Immature natural killer cell (primary cell): ENCODE measurements at regions not wholly inside any gene's neighbourhood (a gene's known extent, or its start where the extent isn't known, plus 50 kb on each side); places are given as distances from the start of the nearest gene placed in this dataset.

ENCODE experiments used
- DNase-seq, 3 donors: peaks; one replicate each; pipeline ENCODE4 v3.0.0; 2022; ENCODE audit warnings: mixed read lengths in 1 of 3
- H3K27ac Mint-ChIP-seq, 6 donors: one replicate each; pipeline ENCODE4 v1.8.0; 2020; ENCODE audit warnings: mixed read lengths in 6 of 6, mild to moderate bottlenecking in 5 of 6, inconsistent platforms in 4 of 6, moderate library complexity in 3 of 6
- H3K27me3 Mint-ChIP-seq, 3 donors: one replicate each; pipeline ENCODE4 v1.8.0; 2020 to 2021; ENCODE audit warnings: low read depth in 3 of 3, mild to moderate bottlenecking in 3 of 3, mixed read lengths in 3 of 3, moderate library complexity in 3 of 3, inconsistent platforms in 1 of 3
- H3K36me3 Mint-ChIP-seq, 3 donors: one replicate each; pipeline ENCODE4 v1.8.0; 2020; ENCODE audit warnings: mixed read lengths in 3 of 3, inconsistent platforms in 2 of 3, mild to moderate bottlenecking in 2 of 3
- H3K4me1 Mint-ChIP-seq, 2 donors: one replicate each; pipeline ENCODE4 v1.8.0; 2020; ENCODE audit warnings: inconsistent platforms in 2 of 2, mild to moderate bottlenecking in 2 of 2, mixed read lengths in 2 of 2, moderate library complexity in 1 of 2
- H3K4me3 Mint-ChIP-seq, 5 donors: one replicate each; pipeline ENCODE4 v1.8.0; 2020; ENCODE audit warnings: mild to moderate bottlenecking in 5 of 5, mixed read lengths in 5 of 5, inconsistent platforms in 3 of 5, moderate library complexity in 3 of 5
- H3K9me3 Mint-ChIP-seq, 6 donors: one replicate each; pipeline ENCODE4 v1.8.0; 2020; ENCODE audit warnings: mild to moderate bottlenecking in 6 of 6, mixed read lengths in 6 of 6, inconsistent platforms in 4 of 6, moderate library complexity in 3 of 6

- Mint-ChIP-seq H3K27ac (no peak overlapping the region), H3K4me1 (no peaks in the 10 kb centered on the region), H3K36me3 (no peaks in the 10 kb centered on the region), H3K4me3 (no peak overlapping the region), H3K27me3 (peaks cover 0 to 3% (median 2%) of the 10 kb centered on the region in 3 donors), H3K9me3 (peaks cover 0 to 3% (median 0%) of the 10 kb centered on the region in 6 donors)
- DNase-seq: no peak
Measured at GRCh38 chr1:56054959-56055358, 524.4 kb downstream of the PLPP3 start.

- no peak overlapping the region for H3K4me3 Mint-ChIP-seq
- no peak overlapping the region for H3K27ac Mint-ChIP-seq
- no peak for DNase-seq
- H3K36me3 Mint-ChIP-seq: no peaks in the 10 kb centered on the region
- peaks cover 0 to 3% (median 2%) of the 10 kb centered on the region in 3 donors for H3K27me3 Mint-ChIP-seq
- no peaks in the 10 kb centered on the region for H3K9me3 Mint-ChIP-seq
- H3K4me1 Mint-ChIP-seq: no peaks in the 10 kb centered on the region
Measured at GRCh38 chr1:56052041-56052440, 527.3 kb downstream of the PLPP3 start.

GRCh38 chr1:56050911-56051310, 528.5 kb downstream of the PLPP3 start:
- peaks cover 0 to 3% (median 2%) of the 10 kb centered on the region in 3 donors for H3K27me3 Mint-ChIP-seq
- H3K4me1 Mint-ChIP-seq: no peaks in the 10 kb centered on the region
- no peaks in the 10 kb centered on the region for H3K36me3 Mint-ChIP-seq
- no peak overlapping the region for H3K27ac Mint-ChIP-seq
- DNase-seq: no peak
- H3K4me3 Mint-ChIP-seq: no peak overlapping the region
- no peaks in the 10 kb centered on the region for H3K9me3 Mint-ChIP-seq

GRCh38 chr1:56045477-56045876, 533.9 kb downstream of the PLPP3 start:
- Mint-ChIP-seq H3K9me3 (peaks cover 0 to 7% (median 0%) of the 10 kb centered on the region in 6 donors), H3K27ac (no peak overlapping the region), H3K36me3 (no peaks in the 10 kb centered on the region), H3K4me3 (no peak overlapping the region), H3K4me1 (no peaks in the 10 kb centered on the region), H3K27me3 (peaks cover 0 to 3% (median 0%) of the 10 kb centered on the region in 3 donors)
- no peak for DNase-seq

- Mint-ChIP-seq H3K27ac (no peak overlapping the region), H3K4me3 (no peak overlapping the region), H3K27me3 (peaks cover 0 to 3% (median 0%) of the 10 kb centered on the region in 3 donors), H3K9me3 (peaks cover 0 to 7% (median 0%) of the 10 kb centered on the region in 6 donors), H3K36me3 (no peaks in the 10 kb centered on the region), H3K4me1 (no peaks in the 10 kb centered on the region)
- no peak for DNase-seq
Measured at GRCh38 chr1:56045062-56045461, 534.3 kb downstream of the PLPP3 start.

- no peak for DNase-seq
- Mint-ChIP-seq H3K4me1 (no peaks in the 10 kb centered on the region), H3K9me3 (peaks cover 0 to 12% (median 1%) of the 10 kb centered on the region in 6 donors), H3K27ac (no peak overlapping the region), H3K36me3 (no peaks in the 10 kb centered on the region), H3K4me3 (no peak overlapping the region), H3K27me3 (peaks cover 0 to 7% (median 2%) of the 10 kb centered on the region in 3 donors)
Measured at GRCh38 chr1:56036479-56036878, 542.9 kb downstream of the PLPP3 start.

GRCh38 chr1:56034847-56035481, 544.4 kb downstream of the PLPP3 start:
- peaks cover 0 to 4% (median 2%) of the 10 kb centered on the region in 3 donors for H3K27me3 Mint-ChIP-seq
- peaks cover 0 to 10% (median 1%) of the 10 kb centered on the region in 6 donors for H3K9me3 Mint-ChIP-seq
- no peaks in the 10 kb centered on the region for H3K4me1 Mint-ChIP-seq

GRCh38 chr1:56034222-56034621, 545.1 kb downstream of the PLPP3 start:
- no peaks in the 10 kb centered on the region for H3K36me3 Mint-ChIP-seq
- peaks cover 0 to 10% (median 1%) of the 10 kb centered on the region in 6 donors for H3K9me3 Mint-ChIP-seq
- no peak overlapping the region for H3K27ac Mint-ChIP-seq
- no peak overlapping the region for H3K4me3 Mint-ChIP-seq
- peaks cover 0 to 1% of the 10 kb centered on the region in 2 donors for H3K4me1 Mint-ChIP-seq
- no peak for DNase-seq
- H3K27me3 Mint-ChIP-seq: peaks cover 0 to 4% (median 2%) of the 10 kb centered on the region in 3 donors

More at GRCh38 chr1:56034847-56035481, 544.4 kb downstream of the PLPP3 start:
- DNase-seq: no peak
- Mint-ChIP-seq H3K4me3 (no peak overlapping the region), H3K27ac (no peak overlapping the region), H3K36me3 (no peaks in the 10 kb centered on the region)

- Mint-ChIP-seq H3K4me1 (peaks cover 0 to 1% of the 10 kb centered on the region in 2 donors), H3K27me3 (peaks cover 0 to 5% (median 2%) of the 10 kb centered on the region in 3 donors), H3K4me3 (no peak overlapping the region), H3K36me3 (no peaks in the 10 kb centered on the region), H3K9me3 (peaks cover 0 to 8% (median under 1%) of the 10 kb centered on the region in 6 donors), H3K27ac (no peak overlapping the region)
- no peak for DNase-seq
Measured at GRCh38 chr1:56033321-56034037, 545.9 kb downstream of the PLPP3 start.

- Mint-ChIP-seq H3K36me3 (no peaks in the 10 kb centered on the region), H3K27ac (no peak overlapping the region), H3K27me3 (peaks cover 0 to 5% (median 2%) of the 10 kb centered on the region in 3 donors), H3K4me3 (no peak overlapping the region), H3K9me3 (peaks cover 0 to 8% (median 0%) of the 10 kb centered on the region in 6 donors), H3K4me1 (peaks cover 0 to 1% of the 10 kb centered on the region in 2 donors)
- DNase-seq: no peak
Measured at GRCh38 chr1:56032096-56032676, 547.2 kb downstream of the PLPP3 start.

GRCh38 chr1:56031001-56031400, 548.4 kb downstream of the PLPP3 start:
- H3K36me3 Mint-ChIP-seq: no peaks in the 10 kb centered on the region
- H3K27me3 Mint-ChIP-seq: peaks cover 2 to 5% (median 3%) of the 10 kb centered on the region in 3 donors
- peaks cover 0 to 6% (median 0%) of the 10 kb centered on the region in 6 donors for H3K9me3 Mint-ChIP-seq
- no peak overlapping the region for H3K27ac Mint-ChIP-seq
- H3K4me3 Mint-ChIP-seq: no peak overlapping the region
- DNase-seq: no peak
- H3K4me1 Mint-ChIP-seq: peaks cover 0 to 1% of the 10 kb centered on the region in 2 donors

GRCh38 chr1:56029319-56030003, 549.9 kb downstream of the PLPP3 start:
- Mint-ChIP-seq H3K27me3 (peaks cover 2 to 5% (median 3%) of the 10 kb centered on the region in 3 donors), H3K27ac (no peak overlapping the region), H3K4me1 (peaks cover 0 to 1% of the 10 kb centered on the region in 2 donors), H3K9me3 (peaks cover 0 to 9% (median 0%) of the 10 kb centered on the region in 6 donors), H3K36me3 (no peaks in the 10 kb centered on the region), H3K4me3 (no peak overlapping the region)
- DNase-seq: no peak

GRCh38 chr1:56028911-56029310, 550.5 kb downstream of the PLPP3 start:
- Mint-ChIP-seq H3K4me1 (peaks cover 0 to 1% of the 10 kb centered on the region in 2 donors), H3K27me3 (peaks cover 0 to 5% (median 3%) of the 10 kb centered on the region in 3 donors), H3K4me3 (no peak overlapping the region), H3K27ac (no peak overlapping the region), H3K9me3 (peaks cover 0 to 9% (median 0%) of the 10 kb centered on the region in 6 donors), H3K36me3 (no peaks in the 10 kb centered on the region)
- DNase-seq: no peak
